Peyer's patch (tissue), 4 donors: ENCODE measurements at regions not wholly inside any gene's neighbourhood (a gene's known extent, or its start where the extent isn't known, plus 50 kb on each side); places are given as distances from the start of the nearest gene placed in this dataset.
"Not testable (repeated sequence)": the region's sequence is repeated elsewhere in the genome, so short reads cannot be mapped to it uniquely, and the experiment has no call there.

ENCODE experiments used
- DNase-seq, 3 donors: peaks; one replicate each; pipeline ENCODE4 v3.0.0-alpha.2; 2017 to 2019
- H3K27ac ChIP-seq, 4 donors: fragments of 200-600 bp; sonication (generic); one replicate each; pipeline ENCODE4 v1.5.1; 2016 to 2019
- H3K27me3 ChIP-seq, 2 donors: fragments of 200-600 bp; sonication (generic); one replicate each; pipeline ENCODE4 v1.5.1; 2019
- H3K36me3 ChIP-seq, 3 donors: fragments of 200-600 bp; sonication (generic); one replicate each; pipeline ENCODE4 v1.5.1; 2016 to 2019
- H3K4me1 ChIP-seq, 4 donors: fragments of 200-600 bp; sonication (generic); one replicate each; pipeline ENCODE4 v1.5.1; 2016 to 2019
- H3K4me3 ChIP-seq, 4 donors: fragments of 200-600 bp; sonication (generic); 1 replicate in 3 of 4; 2 replicates in 1 of 4; pipeline ENCODE4 v1.5.1; 2016 to 2019; ENCODE audit warnings: mild to moderate bottlenecking in 1 of 4
- H3K9me3 ChIP-seq, 4 donors: fragments of 200-600 bp; sonication (generic); one replicate each; pipeline ENCODE4 v1.5.1; 2016 to 2019; ENCODE audit warnings: mild to moderate bottlenecking in 1 of 4
- CTCF ChIP-seq, 6 experiments: fragments of 450-650 bp in 4 of 6; fragments of 200-600 bp in 2 of 6; sonication (generic) in 1 of 6; IDR thresholded peaks; one replicate each; pipeline ENCODE4 v1.5.1; 2017 to 2019; ENCODE audit warnings: antibody characterized with exemption in 6 of 6, mild to moderate bottlenecking in 3 of 6, moderate library complexity in 1 of 6
- POLR2A ChIP-seq, 2 donors: fragments of 450-650 bp; IDR thresholded peaks; one replicate each; pipeline ENCODE4 v1.5.1; 2017; ENCODE audit warnings: antibody characterized with exemption in 2 of 2, mild to moderate bottlenecking in 2 of 2, moderate library complexity in 2 of 2

GRCh38 chr3:140857993-140858392 lies 83.6 kb upstream of the SLC25A36 start:
- Histone ChIP-seq H3K27ac (no peak overlapping the region), H3K4me1 (no peaks in the 10 kb centered on the region), H3K9me3 (no peaks in the 10 kb centered on the region), H3K27me3 (no peaks in the 10 kb centered on the region), H3K4me3 (no peak overlapping the region), H3K36me3 (no peaks in the 10 kb centered on the region)
- TF ChIP-seq POLR2A (IDR thresholded peaks at IDR 0.05) = no peak
- TF ChIP-seq CTCF (IDR thresholded peaks at IDR 0.05) = no peak
- DNase-seq = no peak

- no peak for DNase-seq
- TF ChIP-seq CTCF (IDR thresholded peaks at IDR 0.05) = no peak
- TF ChIP-seq POLR2A (IDR thresholded peaks at IDR 0.05) = no peak
- no peak overlapping the region for H3K27ac ChIP-seq
Measured at GRCh38 chr3:140859592-140860336, 81.9 kb upstream of the SLC25A36 start.

GRCh38 chr3:140863580-140864009 lies 78.0 kb upstream of the SLC25A36 start:
- Histone ChIP-seq H3K4me1 (no peaks in the 10 kb centered on the region), H3K36me3 (no peaks in the 10 kb centered on the region), H3K27me3 (no peaks in the 10 kb centered on the region), H3K4me3 (no peak overlapping the region), H3K27ac (no peak overlapping the region), H3K9me3 (no peaks in the 10 kb centered on the region)
- DNase-seq = peak in 2 of 3 donors; percentile 40 to 68
- TF ChIP-seq POLR2A (IDR thresholded peaks at IDR 0.05) (no peak), CTCF (IDR thresholded peaks at IDR 0.05) (peak; percentile 22 to 55 (median 36))

More at GRCh38 chr3:140859592-140860336, 81.9 kb upstream of the SLC25A36 start:
- Histone ChIP-seq H3K4me3 (no peak overlapping the region), H3K27me3 (no peaks in the 10 kb centered on the region), H3K36me3 (no peaks in the 10 kb centered on the region), H3K4me1 (no peaks in the 10 kb centered on the region), H3K9me3 (no peaks in the 10 kb centered on the region)

- no peaks in the 10 kb centered on the region for H3K36me3 ChIP-seq
- H3K27ac ChIP-seq = no peak overlapping the region
- no peaks in the 10 kb centered on the region for H3K27me3 ChIP-seq
- no peak overlapping the region for H3K4me3 ChIP-seq
- no peaks in the 10 kb centered on the region for H3K4me1 ChIP-seq
- TF ChIP-seq POLR2A (IDR thresholded peaks at IDR 0.05) = no peak
- H3K9me3 ChIP-seq = no peaks in the 10 kb centered on the region
- no peak for DNase-seq
Measured at GRCh38 chr3:140870351-140870750, 71.3 kb upstream of the SLC25A36 start.

- Histone ChIP-seq H3K9me3 (no peaks in the 10 kb centered on the region), H3K36me3 (no peaks in the 10 kb centered on the region), H3K4me3 (no peak overlapping the region), H3K27ac (no peak overlapping the region), H3K27me3 (no peaks in the 10 kb centered on the region), H3K4me1 (no peaks in the 10 kb centered on the region)
- no peak for DNase-seq
- TF ChIP-seq POLR2A (IDR thresholded peaks at IDR 0.05) (no peak), CTCF (IDR thresholded peaks at IDR 0.05) (no peak)
Measured at GRCh38 chr3:140871022-140871421, 70.6 kb upstream of the SLC25A36 start.

- not testable (repeated sequence) for H3K36me3 ChIP-seq, H3K9me3 ChIP-seq, DNase-seq, H3K4me1 ChIP-seq, H3K27ac ChIP-seq, H3K4me3 ChIP-seq, H3K27me3 ChIP-seq
Measured at GRCh38 chr3:140872165-140872564, 69.5 kb upstream of the SLC25A36 start.
